ENCODE measurements at regions not wholly inside any gene's neighbourhood (a gene's known extent, or its start where the extent isn't known, plus 50 kb on each side); places are given as distances from the start of the nearest gene placed in this dataset.
"Not testable (repeated sequence)": the region's sequence is repeated elsewhere in the genome, so short reads cannot be mapped to it uniquely, and the experiment has no call there.

DNA sequence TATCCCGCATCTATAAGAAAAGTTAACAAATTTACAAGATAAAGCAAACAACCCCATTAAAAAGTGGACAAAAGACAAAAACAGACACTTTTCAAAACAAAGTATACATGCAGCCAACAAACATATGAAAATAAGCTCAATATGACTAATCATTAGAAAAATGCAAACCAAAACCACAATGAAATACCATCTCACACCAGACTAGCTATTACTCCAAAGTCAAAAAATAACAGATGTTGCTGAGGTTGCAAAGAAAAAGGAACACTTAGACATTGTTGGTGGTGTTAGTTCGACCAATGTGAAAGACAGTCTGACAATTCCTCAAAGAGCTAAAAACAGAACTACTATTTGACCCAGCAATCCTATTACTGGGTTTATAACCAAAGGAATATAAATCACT lies 968.6 kb upstream of the USP15 start:
- Histone ChIP-seq H3K79me2 (ENCODE audit: insufficient read depth, low read depth) (no peaks in the 10 kb centered on the region), H3K4me2 (0 out of 2 replicates have a peak overlapping the region, but pooled peaks have one; percentile 2), H4K20me1 (ENCODE audit: insufficient read depth) (no peaks in the 10 kb centered on the region), H2AFZ (ENCODE audit: low read depth) (no peak overlapping the region), H3K36me3 (ENCODE audit: insufficient read depth) (no peaks in the 10 kb centered on the region), H3K27me3 (ENCODE audit: insufficient read depth, low read depth) (no peaks in the 10 kb centered on the region), H3K27ac (no peak overlapping the region), H3K9ac (no peak overlapping the region), H3K4me3 (IDR thresholded peaks at IDR 0.05; ENCODE audit: insufficient read depth, low read depth, low read length) (no peak overlapping the region), H3K4me1 (ENCODE audit: low read depth, poor library complexity, severe bottlenecking) (peaks cover 12% of the 10 kb centered on the region)
- TF ChIP-seq, protein P1, sequence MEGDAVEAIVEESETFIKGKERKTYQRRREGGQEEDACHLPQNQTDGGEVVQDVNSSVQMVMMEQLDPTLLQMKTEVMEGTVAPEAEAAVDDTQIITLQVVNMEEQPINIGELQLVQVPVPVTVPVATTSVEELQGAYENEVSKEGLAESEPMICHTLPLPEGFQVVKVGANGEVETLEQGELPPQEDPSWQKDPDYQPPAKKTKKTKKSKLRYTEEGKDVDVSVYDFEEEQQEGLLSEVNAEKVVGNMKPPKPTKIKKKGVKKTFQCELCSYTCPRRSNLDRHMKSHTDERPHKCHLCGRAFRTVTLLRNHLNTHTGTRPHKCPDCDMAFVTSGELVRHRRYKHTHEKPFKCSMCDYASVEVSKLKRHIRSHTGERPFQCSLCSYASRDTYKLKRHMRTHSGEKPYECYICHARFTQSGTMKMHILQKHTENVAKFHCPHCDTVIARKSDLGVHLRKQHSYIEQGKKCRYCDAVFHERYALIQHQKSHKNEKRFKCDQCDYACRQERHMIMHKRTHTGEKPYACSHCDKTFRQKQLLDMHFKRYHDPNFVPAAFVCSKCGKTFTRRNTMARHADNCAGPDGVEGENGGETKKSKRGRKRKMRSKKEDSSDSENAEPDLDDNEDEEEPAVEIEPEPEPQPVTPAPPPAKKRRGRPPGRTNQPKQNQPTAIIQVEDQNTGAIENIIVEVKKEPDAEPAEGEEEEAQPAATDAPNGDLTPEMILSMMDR (conservative IDR thresholded peaks at IDR 0.05; ENCODE audit: low read depth, low read length) = no peak

- peaks cover 12% of the 10 kb centered on the region for H3K4me1 ChIP-seq (ENCODE audit: low read depth, poor library complexity, severe bottlenecking)
- not testable (repeated sequence) for H2AFZ ChIP-seq (ENCODE audit: low read depth); H3K79me2 ChIP-seq (ENCODE audit: insufficient read depth, low read depth); H3K4me3 ChIP-seq (IDR thresholded peaks at IDR 0.05; ENCODE audit: insufficient read depth, low read depth, low read length); H4K20me1 ChIP-seq (ENCODE audit: insufficient read depth); H3K27me3 ChIP-seq (ENCODE audit: insufficient read depth, low read depth); H3K4me2 ChIP-seq; H3K27ac ChIP-seq; H3K9ac ChIP-seq; H3K36me3 ChIP-seq (ENCODE audit: insufficient read depth)
These were observed 966.2 kb upstream of the USP15 start for GRCh38 chr12:61294011-61294410.

DNA sequence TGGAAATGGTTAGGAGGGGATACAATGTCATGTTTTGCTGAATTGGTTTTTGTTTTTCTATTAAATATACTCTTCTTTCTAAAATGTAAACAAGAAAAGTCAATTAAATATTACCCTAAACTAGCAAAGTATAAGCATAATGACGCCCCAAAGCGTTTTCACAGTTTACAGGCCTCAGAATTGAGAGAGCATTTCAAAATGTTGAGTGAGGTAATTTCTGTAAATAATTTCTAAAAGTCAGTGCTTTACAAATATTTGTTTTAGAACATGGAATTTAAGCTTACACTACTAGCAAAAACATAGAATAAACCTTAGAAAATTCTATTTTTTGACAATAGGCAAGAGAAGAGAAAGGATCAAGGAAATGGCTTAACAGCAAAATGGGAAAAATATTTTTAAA lies 958.4 kb upstream of the USP15 start:
- TF ChIP-seq, protein P1 (conservative IDR thresholded peaks at IDR 0.05; ENCODE audit: low read depth, low read length) = no peak
- Histone ChIP-seq H4K20me1 (ENCODE audit: insufficient read depth) (no peaks in the 10 kb centered on the region), H3K4me1 (ENCODE audit: low read depth, poor library complexity, severe bottlenecking) (no peaks in the 10 kb centered on the region), H2AFZ (ENCODE audit: low read depth) (no peak overlapping the region), H3K36me3 (ENCODE audit: insufficient read depth) (no peaks in the 10 kb centered on the region), H3K27ac (no peak overlapping the region), H3K9ac (no peak overlapping the region), H3K4me2 (no peak overlapping the region), H3K4me3 (IDR thresholded peaks at IDR 0.05; ENCODE audit: insufficient read depth, low read depth, low read length) (no peak overlapping the region), H3K79me2 (ENCODE audit: insufficient read depth, low read depth) (no peaks in the 10 kb centered on the region), H3K27me3 (ENCODE audit: insufficient read depth, low read depth) (no peaks in the 10 kb centered on the region)

DNA sequence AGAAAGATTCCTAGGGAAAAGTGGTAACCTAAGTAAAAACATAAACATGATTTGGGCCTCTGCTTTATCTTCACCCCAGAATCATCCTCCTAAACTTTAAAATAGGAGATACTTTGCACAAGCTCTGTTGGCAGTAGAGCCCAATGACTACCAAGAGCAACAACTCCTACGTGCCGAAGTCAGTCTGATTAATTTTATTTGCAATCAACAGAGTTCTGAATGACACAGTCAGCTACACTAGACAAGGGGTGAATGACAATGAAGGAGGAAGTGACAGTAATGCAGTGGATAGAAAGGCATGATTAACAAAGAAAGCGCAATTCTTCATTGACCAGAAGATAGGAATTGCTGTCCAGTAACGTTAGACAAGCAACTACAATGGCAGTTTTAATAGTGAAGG lies 957.9 kb upstream of the USP15 start:
- Histone ChIP-seq H3K27ac (no peak overlapping the region), H3K4me1 (ENCODE audit: low read depth, poor library complexity, severe bottlenecking) (no peaks in the 10 kb centered on the region), H4K20me1 (ENCODE audit: insufficient read depth) (no peaks in the 10 kb centered on the region), H3K79me2 (ENCODE audit: insufficient read depth, low read depth) (no peaks in the 10 kb centered on the region), H3K4me2 (no peak overlapping the region), H3K4me3 (IDR thresholded peaks at IDR 0.05; ENCODE audit: insufficient read depth, low read depth, low read length) (no peak overlapping the region), H2AFZ (ENCODE audit: low read depth) (no peak overlapping the region), H3K36me3 (ENCODE audit: insufficient read depth) (no peaks in the 10 kb centered on the region), H3K9ac (no peak overlapping the region), H3K27me3 (ENCODE audit: insufficient read depth, low read depth) (no peaks in the 10 kb centered on the region)
- TF ChIP-seq, protein P1 (conservative IDR thresholded peaks at IDR 0.05; ENCODE audit: low read depth, low read length) = no peak

DNA sequence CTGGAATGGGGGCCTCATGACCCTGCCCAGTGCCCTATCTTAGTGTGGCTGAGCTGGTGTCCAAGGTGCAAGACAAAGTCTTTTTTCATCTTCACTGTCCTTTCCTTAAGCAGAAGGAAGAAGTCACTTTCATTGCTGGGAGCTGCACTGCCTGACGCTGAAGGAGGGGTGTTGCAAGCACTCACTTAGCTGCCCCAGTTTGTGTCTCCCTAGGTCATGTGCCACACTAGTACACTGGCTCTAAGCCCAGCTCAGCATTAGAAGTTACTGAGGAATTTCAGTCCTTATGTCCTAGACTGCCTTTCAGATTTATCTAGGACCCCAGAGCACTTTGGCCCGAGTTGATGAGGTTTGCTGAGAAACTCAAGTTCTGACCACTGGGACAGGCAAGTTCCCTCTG lies 952.0 kb upstream of the USP15 start:
- no peak overlapping the region for H3K4me3 ChIP-seq (IDR thresholded peaks at IDR 0.05; ENCODE audit: insufficient read depth, low read depth, low read length)
- no peak overlapping the region for H3K9ac ChIP-seq
- H2AFZ ChIP-seq (ENCODE audit: low read depth) = no peak overlapping the region
- H3K27ac ChIP-seq = no peak overlapping the region
- H3K4me1 ChIP-seq (ENCODE audit: low read depth, poor library complexity, severe bottlenecking) = no peaks in the 10 kb centered on the region
- no peaks in the 10 kb centered on the region for H3K79me2 ChIP-seq (ENCODE audit: insufficient read depth, low read depth)
- H4K20me1 ChIP-seq (ENCODE audit: insufficient read depth) = no peaks in the 10 kb centered on the region
- H3K36me3 ChIP-seq (ENCODE audit: insufficient read depth) = no peaks in the 10 kb centered on the region
- no peaks in the 10 kb centered on the region for H3K27me3 ChIP-seq (ENCODE audit: insufficient read depth, low read depth)
- TF ChIP-seq, protein P1 (conservative IDR thresholded peaks at IDR 0.05; ENCODE audit: low read depth, low read length) = no peak
- H3K4me2 ChIP-seq = no peak overlapping the region
